ENCODE measurements at regions not wholly inside any gene's neighbourhood (a gene's known extent, or its start where the extent isn't known, plus 50 kb on each side); places are given as distances from the start of the nearest gene placed in this dataset.

GRCh38 chrY:14373608-14374007 is 150.7 kb upstream of the NLGN4Y start:
- no peaks in the 10 kb centered on the region for H3K79me1 ChIP-seq (ENCODE audit: low read depth, low read length)
- WGBS, 2 experiments (ENCODE audit: extremely low coverage in 1 of 2, insufficient coverage in 1 of 2, insufficient read length in 1 of 2, insufficient replicate concordance in 2 of 2, low coverage in 1 of 2, low lambda C conversion rate in 2 of 2, missing lambda C conversion rate in 1 of 2) = no CpG with 5 or more reads among the region's 2 CpGs
- H3K9ac ChIP-seq (replicated peaks in 1 of 4; ENCODE audit: extremely low read depth in 1 of 4, low read depth in 3 of 4, low read length in 3 of 4) = no peak overlapping the region
- H3K4ac ChIP-seq (replicated peaks; ENCODE audit: insufficient read length, low read depth, low read length) = no peak overlapping the region
- CTCF ChIA-PET (ENCODE audit: partially characterized antibody) = no interaction called here
- H4K91ac ChIP-seq (replicated peaks; ENCODE audit: insufficient read length, low read length) = no peak overlapping the region
- H4K8ac ChIP-seq (ENCODE audit: extremely low read depth, insufficient read depth, low read length) = no peak overlapping the region
- no peaks in the 10 kb centered on the region for H3K36me3 ChIP-seq (ENCODE audit: control insufficient read depth in 2 of 4, insufficient read depth in 4 of 4, low read length in 3 of 4)
- no peaks in the 10 kb centered on the region for H4K20me1 ChIP-seq (replicated peaks in 1 of 2; ENCODE audit: control insufficient read depth in 1 of 2, insufficient read depth in 2 of 2, low read length in 2 of 2)
- H3K79me2 ChIP-seq (ENCODE audit: control insufficient read depth in 1 of 2, insufficient read depth in 2 of 2, low read length in 2 of 2) = no peaks in the 10 kb centered on the region
- H3K23ac ChIP-seq (ENCODE audit: insufficient read length) = no peak overlapping the region
- H2BK5ac ChIP-seq (ENCODE audit: low read depth, low read length) = no peak overlapping the region
- POLR2A ChIA-PET (ENCODE audit: partially characterized antibody) = no interaction called here
- no peak for DNase-seq (ENCODE audit: low read depth in 1 of 2, low spot score in 2 of 2)
- no peak overlapping the region for H2BK15ac ChIP-seq (ENCODE audit: low read length)
- H2AK5ac ChIP-seq (ENCODE audit: low read depth, low read length) = no peak overlapping the region
- H3K4me2 ChIP-seq (ENCODE audit: insufficient read depth in 1 of 2, low read depth in 2 of 2, low read length in 2 of 2) = no peak overlapping the region
- no peak overlapping the region for H3K4me3 ChIP-seq (ENCODE audit: extremely low read depth in 1 of 4, insufficient read depth in 2 of 4, low read depth in 3 of 4, low read length in 4 of 4)
- no peak overlapping the region for H2BK12ac ChIP-seq (ENCODE audit: low read depth, low read length)
- H2AFZ ChIP-seq (ENCODE audit: low read length) = no peak overlapping the region
- H3K56ac ChIP-seq (replicated peaks; ENCODE audit: insufficient read length, low read depth, low read length) = no peak overlapping the region
- H3K27ac ChIP-seq (ENCODE audit: low read depth, low read length) = no peak overlapping the region
- no peak overlapping the region for H3K14ac ChIP-seq (ENCODE audit: insufficient read length)
- H2BK20ac ChIP-seq (ENCODE audit: low read length) = no peak overlapping the region
- no peak overlapping the region for H4K5ac ChIP-seq (ENCODE audit: insufficient read length, low read depth, low read length)
- FAIRE-seq = no peak
- no peaks in the 10 kb centered on the region for H3K9me3 ChIP-seq (ENCODE audit: insufficient read depth in 2 of 2, low read depth in 1 of 2, low read length in 1 of 2)
- no peaks in the 10 kb centered on the region for H3K4me1 ChIP-seq (replicated peaks in 1 of 4; ENCODE audit: control insufficient read depth in 3 of 4, insufficient read depth in 4 of 4, low read length in 3 of 4)
- H2BK120ac ChIP-seq (replicated peaks; ENCODE audit: low read depth, low read length) = no peak overlapping the region
- no peaks in the 10 kb centered on the region for H3K27me3 ChIP-seq (replicated peaks in 1 of 4; ENCODE audit: control insufficient read depth in 3 of 4, extremely low read depth in 1 of 4, insufficient read depth in 3 of 4, low read length in 3 of 4)
- H3K23me2 ChIP-seq (ENCODE audit: low read depth, low read length) = no peaks in the 10 kb centered on the region
- no peak overlapping the region for H3K18ac ChIP-seq (ENCODE audit: extremely low read depth, low read length)
- TF ChIP-seq JUND (IDR thresholded peaks at IDR 0.05; ENCODE audit: low read length) = no peak
- no peak for TF ChIP-seq BACH1 (IDR thresholded peaks at IDR 0.05; ENCODE audit: low read length)
- TF ChIP-seq CBX5 (IDR thresholded peaks at IDR 0.05; ENCODE audit: low read depth, low read length) = no peak
- no peak for TF ChIP-seq SAP30 (IDR thresholded peaks at IDR 0.05; ENCODE audit: insufficient read depth, insufficient replicate concordance, low read length)
- TF ChIP-seq RFX5 (IDR thresholded peaks at IDR 0.05; ENCODE audit: borderline replicate concordance, low read depth, low read length) = no peak
- TF ChIP-seq SIRT6 (IDR thresholded peaks at IDR 0.05; ENCODE audit: low read length) = no peak
- TF ChIP-seq EZH2 (IDR thresholded peaks at IDR 0.05; ENCODE audit: low read depth, low read length, severe bottlenecking) = no peak
- no peak for TF ChIP-seq JUN (IDR thresholded peaks at IDR 0.05; ENCODE audit: low read depth, low read length)
- no peak for TF ChIP-seq EP300 (IDR thresholded peaks at IDR 0.05; ENCODE audit: borderline replicate concordance in 1 of 2, low read depth in 2 of 2, low read length in 2 of 2)
- no peak for TF ChIP-seq SP2 (IDR thresholded peaks at IDR 0.05; ENCODE audit: low read length)
- no peak for TF ChIP-seq TAF1 (IDR thresholded peaks at IDR 0.05; ENCODE audit: low read depth, low read length)
- TF ChIP-seq RBBP5 (IDR thresholded peaks at IDR 0.05; ENCODE audit: borderline replicate concordance, low read depth, low read length) = no peak
- TF ChIP-seq, protein P1, sequence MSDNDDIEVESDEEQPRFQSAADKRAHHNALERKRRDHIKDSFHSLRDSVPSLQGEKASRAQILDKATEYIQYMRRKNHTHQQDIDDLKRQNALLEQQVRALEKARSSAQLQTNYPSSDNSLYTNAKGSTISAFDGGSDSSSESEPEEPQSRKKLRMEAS (IDR thresholded peaks at IDR 0.05) = no peak
- TF ChIP-seq, protein P2, sequence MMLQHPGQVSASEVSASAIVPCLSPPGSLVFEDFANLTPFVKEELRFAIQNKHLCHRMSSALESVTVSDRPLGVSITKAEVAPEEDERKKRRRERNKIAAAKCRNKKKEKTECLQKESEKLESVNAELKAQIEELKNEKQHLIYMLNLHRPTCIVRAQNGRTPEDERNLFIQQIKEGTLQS (IDR thresholded peaks at IDR 0.05; ENCODE audit: insufficient read depth, low read depth, low read length) = no peak
- TF ChIP-seq SIN3A (conservative IDR thresholded peaks at IDR 0.05 in 1 of 2, IDR thresholded peaks at IDR 0.05 in 1 of 2; ENCODE audit: low read depth in 1 of 2, low read length in 2 of 2) = no peak
